ENCODE measurements at regions not wholly inside any gene's neighbourhood (a gene's known extent, or its start where the extent isn't known, plus 50 kb on each side); places are given as distances from the start of the nearest gene placed in this dataset.
A peak's percentile ranks its signal among the peaks of the same experiment; 100 is the strongest.

- no peak for DNase-seq
These were observed 51.9 kb upstream of the DBX2 start for GRCh38 chr12:45102818-45103217.

- DNase-seq = no peak
These were observed 55.1 kb upstream of the DBX2 start for GRCh38 chr12:45105996-45106395.

- DNase-seq = no peak
These were observed 61.4 kb upstream of the DBX2 start for GRCh38 chr12:45112306-45112705.

GRCh38 chr12:45121224-45121623 is 70.3 kb upstream of the DBX2 start:
- DNase-seq = no peak

- DNase-seq = no peak
These were observed 72.0 kb upstream of the DBX2 start for GRCh38 chr12:45122768-45123380.

GRCh38 chr12:45124485-45125155 is 73.7 kb upstream of the DBX2 start:
- DNase-seq = no peak

- no peak for DNase-seq
These were observed 75.1 kb upstream of the DBX2 start for GRCh38 chr12:45125997-45126396.

- no peak for DNase-seq
These were observed 77.7 kb upstream of the DBX2 start for GRCh38 chr12:45128637-45129036.

- DNase-seq = peak; percentile 53
These were observed 80.0 kb upstream of the DBX2 start for GRCh38 chr12:45130881-45131281.

GRCh38 chr12:45131506-45131905 is 80.6 kb upstream of the DBX2 start:
- DNase-seq = no peak

GRCh38 chr12:45138609-45139008 is 77.3 kb upstream of the ANO6 start:
- DNase-seq = no peak

GRCh38 chr12:45148006-45148405 is 67.9 kb upstream of the ANO6 start:
- DNase-seq = no peak

GRCh38 chr12:45148619-45149018 is 67.3 kb upstream of the ANO6 start:
- no peak for DNase-seq

- no peak for DNase-seq
These were observed 50.6 kb upstream of the ANO6 start for GRCh38 chr12:45165284-45165683.

- no peak for DNase-seq
These were observed 49.8 kb upstream of the ANO6 start for GRCh38 chr12:45166056-45166455.

Measured in suppressor macrophage treated with lipopolysaccharide for 4 hours (primary cell).